SK-N-SH treated with all-trans-retinoic acid at 6 μM for 48 hours (cell line): ENCODE measurements at regions not wholly inside any gene's neighbourhood (a gene's known extent, or its start where the extent isn't known, plus 50 kb on each side); places are given as distances from the start of the nearest gene placed in this dataset.

Source experiments
- CREB5 ChIP-seq: fragments of 250-450 bp; sonication (Bioruptor Pico); IDR thresholded peaks from 2 replicates; pipeline ENCODE4 v1.5.1; 2020; ENCODE audit warnings: low read depth, mild to moderate bottlenecking, moderate library complexity
- CSDC2 ChIP-seq: fragments of 250-450 bp; sonication (Bioruptor Pico); IDR thresholded peaks from 2 replicates; pipeline ENCODE4 v1.5.0; 2020; ENCODE audit warnings: mild to moderate bottlenecking, moderate library complexity
- ISL1 ChIP-seq: fragments of 250-450 bp; sonication (Bioruptor Pico); IDR thresholded peaks from 2 replicates; pipeline ENCODE4 v2.1.2; 2022; ENCODE audit warnings: mild to moderate bottlenecking, moderate library complexity
- OSR1 ChIP-seq: fragments of 250-450 bp; sonication (Bioruptor Pico); IDR thresholded peaks from 2 replicates; pipeline ENCODE4 v1.8.0; 2022; ENCODE audit warnings: moderate library complexity, mild to moderate bottlenecking, inconsistent platforms
- PATZ1 ChIP-seq: fragments of 250-450 bp; sonication (Bioruptor Pico); IDR thresholded peaks from 2 replicates; pipeline ENCODE4 v1.8.0; 2020; ENCODE audit warnings: mild to moderate bottlenecking, moderate library complexity, borderline replicate concordance
- RARB ChIP-seq: fragments of 250-450 bp; sonication (Bioruptor Pico); IDR thresholded peaks from 2 replicates; pipeline ENCODE4 v1.8.0; 2021; ENCODE audit warnings: mild to moderate bottlenecking, moderate library complexity
- SNAI2 ChIP-seq: fragments of 250-450 bp; sonication (Bioruptor Pico); IDR thresholded peaks from 2 replicates; pipeline ENCODE4 v1.5.0; 2020; ENCODE audit warnings: mild to moderate bottlenecking, moderate library complexity
- TSHZ2 ChIP-seq: fragments of 250-450 bp; sonication (Bioruptor Pico); IDR thresholded peaks from 2 replicates; pipeline ENCODE4 v1.5.0; 2020; ENCODE audit warnings: mild to moderate bottlenecking, moderate library complexity
- ZFP3 ChIP-seq: fragments of 250-450 bp; sonication (Bioruptor Pico); IDR thresholded peaks from 2 replicates; pipeline ENCODE4 v1.5.0; 2020; ENCODE audit warnings: mild to moderate bottlenecking, moderate library complexity
- ZFP30 ChIP-seq: fragments of 450-650 bp; formaldehyde crosslinking; IDR thresholded peaks from 2 replicates; pipeline ENCODE4 v1.5.0; 2022; ENCODE audit warnings: mild to moderate bottlenecking, moderate library complexity
- ZNF70 ChIP-seq: fragments of 450-650 bp; formaldehyde crosslinking; IDR thresholded peaks from 2 replicates; pipeline ENCODE4 v1.5.0; 2020; ENCODE audit warnings: mild to moderate bottlenecking, moderate library complexity

GRCh38 chr13:103931331-103931845 is 865.2 kb upstream of the SLC10A2 start:
- TF ChIP-seq RARB (CRISPR knock-in tag) (no peak), ISL1 (no peak), TSHZ2 (CRISPR knock-in tag) (no peak), CSDC2 (CRISPR knock-in tag) (no peak), ZNF70 (CRISPR knock-in tag) (no peak), PATZ1 (CRISPR knock-in tag) (no peak), OSR1 (CRISPR knock-in tag) (no peak), CREB5 (CRISPR knock-in tag) (no peak), SNAI2 (CRISPR knock-in tag) (no peak), ZFP30 (no peak), ZFP3 (CRISPR knock-in tag) (no peak)
